GM21786 (cell line): ENCODE measurements at regions not wholly inside any gene's neighbourhood (a gene's known extent, or its start where the extent isn't known, plus 50 kb on each side); places are given as distances from the start of the nearest gene placed in this dataset.
"Not testable (repeated sequence)": the region's sequence is repeated elsewhere in the genome, so short reads cannot be mapped to it uniquely, and the experiment has no call there.

ENCODE experiments used
- ATAC-seq: cut with Tn5 transposase; IDR thresholded peaks from one replicate; pipeline ENCODE4 v1.9.1; 2021; ENCODE audit not compliant: unreplicated experiment

DNA sequence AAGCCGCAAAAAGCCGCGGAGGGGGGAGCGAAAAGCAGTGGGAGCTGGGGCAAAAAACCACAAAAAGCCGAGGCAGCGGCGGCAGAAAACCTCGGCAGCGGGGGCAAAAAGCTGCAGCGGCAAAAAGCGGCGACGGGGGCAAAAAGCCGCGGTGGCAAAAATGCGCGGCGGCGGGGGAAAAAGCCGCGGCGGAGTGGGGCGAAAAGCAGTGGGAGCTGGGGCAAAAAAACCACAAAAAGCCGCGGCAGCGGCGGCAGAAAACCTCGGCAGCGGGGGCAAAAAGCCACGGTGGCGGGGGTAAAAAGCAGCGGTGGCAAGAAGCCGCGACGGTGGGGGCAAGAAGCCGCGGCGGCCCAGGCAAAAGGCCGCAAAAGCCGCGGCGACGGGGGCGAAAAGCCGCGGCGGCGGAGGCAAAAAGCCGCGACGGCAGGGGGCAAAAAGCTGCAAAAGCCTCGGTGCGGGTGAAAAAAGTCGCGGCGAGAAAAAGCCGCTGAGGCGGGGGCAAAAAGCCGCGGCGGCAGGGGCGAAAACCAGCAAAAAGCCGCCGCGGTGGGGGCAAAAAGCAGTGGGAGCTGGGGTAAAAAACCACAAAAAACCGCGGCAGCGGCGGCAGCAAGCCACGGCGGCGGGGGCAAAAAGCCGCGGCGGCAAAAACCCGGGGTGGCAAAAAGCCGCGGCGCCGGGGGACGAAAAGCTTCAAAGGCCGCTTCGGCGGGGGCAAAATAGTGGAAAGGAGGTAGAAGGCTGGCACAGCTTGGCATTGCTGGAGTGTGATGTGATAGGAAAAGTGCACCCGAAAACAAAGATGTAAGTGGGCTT is 135.9 kb downstream of the ZNF92 start:
- no peak for ATAC-seq

DNA sequence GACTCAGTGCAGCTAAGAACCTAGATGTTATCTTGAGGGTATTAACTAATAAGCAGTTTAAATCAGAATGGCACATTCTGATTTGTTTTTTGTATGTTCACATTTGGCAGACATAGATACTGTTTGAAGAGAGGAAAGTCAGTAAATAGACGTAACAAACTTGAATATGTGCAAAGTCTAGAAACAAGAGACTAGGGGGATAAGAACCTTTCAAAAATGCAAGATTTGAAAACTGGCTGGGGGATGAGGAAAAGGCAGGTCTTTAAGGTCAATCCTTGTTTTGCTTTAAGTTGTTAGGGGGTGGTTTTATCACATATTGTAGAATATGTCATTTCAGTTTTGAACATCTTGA is 136.5 kb downstream of the ZNF92 start:
- not testable (repeated sequence) for ATAC-seq

DNA sequence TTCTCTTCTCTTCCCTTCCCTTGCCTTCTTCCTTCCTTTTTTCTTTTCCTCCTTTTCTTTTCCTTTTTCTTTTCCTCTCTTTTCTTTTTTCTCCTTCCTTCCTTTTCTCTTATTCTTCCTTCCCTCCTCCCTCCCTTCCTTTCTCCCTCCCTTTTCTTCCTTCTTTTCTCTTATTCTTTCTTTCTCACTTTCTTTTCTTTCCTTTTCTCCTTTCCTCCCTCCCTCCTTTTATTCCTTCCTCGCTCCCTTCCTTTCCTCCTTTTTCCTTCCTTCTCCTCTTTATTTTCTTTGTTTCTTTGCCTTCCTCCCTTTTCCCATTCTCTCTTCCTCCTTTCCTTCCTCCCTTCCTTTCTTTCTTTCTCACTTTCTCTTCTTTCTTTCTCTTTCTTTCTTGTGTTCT is 146.1 kb downstream of the ZNF92 start:
- not testable (repeated sequence) for ATAC-seq

DNA sequence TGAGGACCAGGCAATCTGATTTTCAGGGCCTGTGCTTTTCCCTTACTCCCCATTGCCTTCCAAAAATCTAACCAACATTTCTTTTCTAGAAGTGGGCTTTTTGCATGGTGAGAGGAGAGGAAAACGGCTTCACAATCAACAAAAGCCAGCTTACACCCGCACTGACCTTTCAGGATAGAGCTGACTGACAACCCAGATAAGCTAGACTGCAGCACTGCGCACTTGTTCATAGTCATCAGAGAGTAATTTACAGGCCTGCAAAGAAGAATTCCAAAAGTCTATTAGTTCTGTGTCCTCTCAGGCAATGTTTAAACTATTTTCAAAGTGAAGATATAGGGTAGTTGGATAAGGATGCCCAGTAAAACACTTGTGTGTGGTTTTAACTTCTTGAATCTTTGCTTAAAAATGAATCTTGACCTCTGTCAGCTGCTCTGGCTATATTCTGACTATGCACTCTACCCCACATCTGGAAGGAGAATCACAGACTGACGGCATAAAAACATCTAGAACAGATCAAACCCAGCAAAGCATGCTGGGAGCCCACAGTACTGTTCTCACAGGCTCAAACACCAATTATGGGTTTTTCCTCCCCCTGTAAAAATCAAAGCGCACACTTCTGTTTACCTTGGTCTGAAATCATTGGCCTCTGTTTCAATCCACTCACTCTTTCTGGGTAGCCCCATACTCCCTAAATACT is 172.0 kb downstream of the ZNF92 start:
- not testable (repeated sequence) for ATAC-seq

DNA sequence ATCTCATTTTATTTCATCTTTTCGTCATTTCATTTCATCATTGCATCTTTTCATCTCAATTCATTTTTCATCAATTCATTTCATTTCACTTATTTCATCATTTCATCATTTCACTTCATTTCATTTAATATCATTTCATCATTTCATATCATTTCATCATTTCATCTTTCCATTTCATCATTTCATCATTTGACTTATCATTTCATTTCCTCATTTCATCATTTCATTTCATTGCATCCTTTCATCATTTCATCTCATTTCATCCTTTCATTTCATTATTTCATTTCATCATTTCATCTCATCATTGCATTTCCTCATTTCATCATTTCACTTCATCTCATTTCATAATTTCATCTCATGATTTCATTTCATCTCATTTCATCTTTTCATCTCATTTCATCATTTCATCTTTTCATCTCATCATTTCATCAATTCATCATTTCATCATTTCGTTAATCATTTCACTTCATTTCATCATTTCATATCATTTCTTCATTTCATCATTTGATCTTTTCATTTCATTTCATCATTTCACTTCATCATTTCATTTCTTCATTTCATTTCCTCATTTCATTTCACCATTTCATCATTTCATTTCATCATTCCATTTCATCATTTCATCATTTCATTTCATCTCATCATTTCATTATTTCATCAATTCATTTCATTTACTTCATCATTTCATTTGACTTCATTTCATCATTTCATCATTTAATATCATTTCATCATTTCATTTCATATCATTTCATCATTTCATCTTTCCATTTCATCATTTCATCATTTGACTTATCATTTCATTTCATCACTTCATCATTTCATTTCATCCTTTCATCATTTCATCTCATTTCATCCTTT is 176.2 kb downstream of the ZNF92 start:
- ATAC-seq = not testable (repeated sequence)

DNA sequence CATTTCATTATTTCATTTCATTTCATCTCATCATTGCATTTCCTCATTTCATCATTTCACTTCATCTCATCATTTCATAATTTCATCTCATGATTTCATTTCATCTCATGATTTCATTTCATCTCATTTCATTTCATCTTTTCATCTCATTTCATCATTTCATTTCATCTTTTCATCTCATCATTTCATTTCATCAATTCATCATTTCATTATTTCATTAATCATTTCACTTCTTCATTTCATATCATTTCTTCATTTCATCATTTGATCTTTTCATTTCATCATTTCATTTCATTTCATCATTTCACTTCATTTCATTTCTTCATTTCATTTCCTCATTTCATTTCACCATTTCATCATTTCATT is 176.8 kb downstream of the ZNF92 start:
- ATAC-seq = not testable (repeated sequence)

DNA sequence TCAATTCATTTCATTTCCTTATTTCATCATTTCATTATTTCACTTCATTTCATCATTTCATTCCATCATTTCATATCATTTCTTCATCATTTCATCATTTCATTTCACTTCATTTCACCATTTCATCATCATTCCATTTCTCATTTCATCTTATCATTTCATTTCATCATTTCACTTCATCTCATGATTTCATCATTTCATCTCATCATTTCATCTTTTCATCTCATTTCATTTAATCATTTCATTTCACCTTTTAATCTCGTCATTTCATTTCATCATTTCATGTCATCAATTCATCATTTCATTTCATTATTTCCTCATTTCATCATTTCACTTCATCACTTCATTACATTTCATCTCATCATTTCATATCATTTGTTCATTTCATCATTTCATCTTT is 177.4 kb downstream of the ZNF92 start:
- not testable (repeated sequence) for ATAC-seq

DNA sequence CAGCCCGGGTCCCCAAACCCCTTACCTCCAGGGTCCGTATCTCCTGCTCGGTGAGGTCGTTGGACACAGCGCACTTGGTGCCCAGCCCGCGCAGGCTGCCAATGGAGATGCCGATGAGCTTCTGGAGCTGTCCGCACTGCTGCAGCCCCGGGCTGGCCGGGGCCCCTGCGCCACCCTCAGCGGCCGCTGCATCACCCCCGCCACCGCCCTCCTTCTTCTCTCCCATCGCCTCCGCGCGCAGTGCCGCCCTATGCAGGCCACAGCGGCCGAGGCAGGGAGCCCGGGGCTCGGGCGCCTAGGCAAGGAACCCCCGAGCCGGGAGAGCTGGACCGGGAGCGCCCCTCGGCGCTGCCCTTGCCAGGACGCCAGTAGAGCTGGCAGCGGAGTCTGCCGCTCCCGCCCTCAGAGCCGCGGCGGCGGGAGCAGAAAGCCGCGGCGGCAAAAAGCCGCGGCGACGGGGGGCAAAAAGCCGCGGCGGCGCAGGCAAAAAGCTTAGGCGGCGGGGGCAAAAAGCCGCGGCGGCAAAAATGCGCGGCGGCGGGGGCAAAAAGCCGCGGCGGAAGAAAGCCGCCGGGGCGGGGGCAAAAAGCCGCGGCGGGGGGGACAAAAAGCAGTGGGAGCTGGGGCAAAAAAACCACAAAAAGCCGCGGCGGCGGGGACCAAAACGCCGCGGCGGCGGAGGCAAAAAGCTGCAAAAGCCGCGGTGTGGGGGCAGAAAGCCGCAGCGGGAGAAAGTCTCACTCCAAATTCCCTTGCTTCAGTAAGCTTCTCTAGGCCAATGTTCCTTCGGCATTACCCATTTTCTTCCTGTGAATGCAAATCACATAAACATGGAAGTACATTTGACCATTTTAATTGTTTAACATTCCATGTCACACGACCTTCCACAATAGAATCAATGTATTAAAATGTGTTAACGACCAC is 181.2 kb downstream of the ZNF92 start:
- ATAC-seq = not testable (repeated sequence)

DNA sequence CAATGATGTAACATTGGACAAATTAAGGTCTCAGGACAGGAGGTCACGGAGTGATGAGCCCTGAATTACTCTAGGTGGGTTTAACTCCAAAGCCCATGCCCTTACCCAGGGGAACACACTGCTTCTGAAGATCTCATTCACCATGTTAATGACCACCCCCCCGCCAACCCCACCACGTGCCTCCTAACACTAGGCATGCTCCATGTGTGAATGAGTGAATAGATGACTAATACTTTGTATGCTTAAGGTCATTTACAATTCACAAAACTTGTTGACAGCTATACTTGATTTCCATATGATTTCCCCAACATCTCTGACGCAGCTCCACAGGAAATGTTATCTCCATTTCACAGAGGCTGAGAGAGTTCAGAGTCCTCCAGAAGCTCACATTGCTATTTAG is 184.9 kb downstream of the ZNF92 start:
- not testable (repeated sequence) for ATAC-seq

DNA sequence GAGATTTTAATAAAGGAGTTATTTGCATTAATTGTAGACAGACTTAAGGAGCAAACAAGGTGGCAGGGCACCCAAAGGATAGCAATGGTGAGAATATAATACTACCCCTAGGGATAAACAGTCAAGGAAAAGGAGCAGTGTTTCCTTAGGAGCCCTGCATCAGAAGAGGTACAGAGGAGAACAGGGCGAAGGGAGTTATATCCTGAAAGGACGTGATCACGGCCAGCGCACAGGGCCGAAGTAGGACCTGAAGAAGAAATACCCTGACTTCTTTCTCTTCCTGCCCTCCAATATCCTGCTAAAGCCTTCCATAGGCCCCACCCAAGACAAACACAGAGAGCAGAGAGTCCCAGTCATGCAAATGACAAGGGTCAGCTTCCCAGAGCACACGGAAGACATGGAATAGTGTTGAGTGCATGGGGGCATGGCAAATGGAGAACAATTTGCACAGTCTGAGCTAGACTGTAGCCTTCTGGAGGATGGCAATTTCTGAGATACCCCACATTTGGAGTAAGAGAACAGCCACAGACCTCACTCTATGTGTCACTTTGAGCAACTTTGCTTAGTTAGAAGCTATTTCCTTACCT is 188.2 kb downstream of the ZNF92 start:
- ATAC-seq = not testable (repeated sequence)

DNA sequence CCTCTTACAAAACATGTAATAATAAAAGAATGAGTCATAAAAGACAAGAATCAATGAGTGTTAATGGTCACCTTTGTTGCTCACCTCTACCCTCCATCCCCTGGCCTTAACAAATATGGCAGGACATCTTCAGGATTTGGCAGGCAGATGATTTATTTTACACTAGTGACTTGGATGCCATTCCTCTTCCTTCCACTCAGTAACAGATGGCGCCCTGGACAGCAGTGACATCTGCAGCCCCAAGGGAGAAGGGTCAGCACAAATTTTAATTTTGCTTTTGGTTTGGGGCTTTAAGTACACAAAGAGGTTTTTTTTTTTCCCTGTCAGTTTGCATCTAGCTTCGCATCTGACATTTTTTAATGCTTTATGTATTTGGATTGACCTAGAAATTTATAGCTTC is 188.9 kb downstream of the ZNF92 start:
- peak; percentile 79 for ATAC-seq

DNA sequence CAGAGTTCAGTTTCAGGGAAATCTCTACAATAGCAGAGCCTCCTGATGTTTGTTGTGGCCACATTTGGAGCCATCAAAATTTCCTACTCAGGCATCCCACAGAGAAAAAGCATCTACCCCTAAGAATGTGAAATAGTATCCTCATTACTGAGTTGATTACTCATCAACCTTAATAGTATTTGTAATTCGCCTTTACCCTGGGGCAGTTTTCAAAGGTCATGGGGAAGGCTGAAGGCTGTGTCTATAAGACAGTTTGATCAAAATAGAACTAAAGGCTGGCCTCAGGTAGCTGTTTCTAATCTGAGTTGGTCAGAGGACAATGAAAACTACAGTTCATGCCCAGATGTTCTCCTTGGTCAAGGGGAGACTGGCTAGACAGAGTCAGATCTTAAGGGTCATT is 189.7 kb downstream of the ZNF92 start:
- not testable (repeated sequence) for ATAC-seq

DNA sequence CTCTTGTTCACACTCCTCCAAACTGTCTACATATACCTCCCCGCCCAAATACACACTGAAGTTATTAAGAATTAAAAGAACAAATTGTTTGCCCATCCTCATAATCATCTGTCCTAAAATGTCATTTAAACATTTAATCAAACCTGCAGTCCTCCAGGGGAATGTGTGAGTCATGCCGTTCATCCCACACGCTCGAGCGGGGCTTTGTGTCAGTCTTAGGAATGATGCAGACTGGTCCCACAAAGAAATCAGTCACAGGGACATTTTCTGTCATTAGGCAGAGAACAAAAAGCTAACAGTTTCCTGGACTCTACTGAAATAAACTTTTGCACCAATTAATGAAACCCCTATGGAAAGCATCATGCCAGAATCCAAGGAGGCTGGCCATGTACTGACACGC is 194.6 kb downstream of the ZNF92 start:
- ATAC-seq = not testable (repeated sequence)

DNA sequence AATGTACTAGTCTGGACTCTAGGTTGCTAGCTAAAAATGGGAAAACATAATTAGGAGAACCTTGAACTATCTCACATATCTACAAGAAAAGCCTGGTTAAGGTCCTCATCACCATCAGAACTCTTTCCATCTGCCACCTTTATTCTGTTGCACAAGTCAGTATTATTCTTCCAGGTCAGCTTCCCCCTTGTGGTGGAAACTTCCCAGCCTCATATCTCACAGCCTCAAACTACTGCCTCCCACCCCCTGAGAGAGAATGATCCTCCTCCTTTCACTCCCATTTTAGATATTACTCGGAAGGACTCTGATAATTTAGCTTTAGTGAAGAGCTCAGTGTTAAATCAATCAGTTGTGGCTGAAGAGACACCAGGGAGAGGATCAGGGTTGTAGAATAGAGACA is 197.3 kb downstream of the ZNF92 start:
- ATAC-seq = not testable (repeated sequence)

DNA sequence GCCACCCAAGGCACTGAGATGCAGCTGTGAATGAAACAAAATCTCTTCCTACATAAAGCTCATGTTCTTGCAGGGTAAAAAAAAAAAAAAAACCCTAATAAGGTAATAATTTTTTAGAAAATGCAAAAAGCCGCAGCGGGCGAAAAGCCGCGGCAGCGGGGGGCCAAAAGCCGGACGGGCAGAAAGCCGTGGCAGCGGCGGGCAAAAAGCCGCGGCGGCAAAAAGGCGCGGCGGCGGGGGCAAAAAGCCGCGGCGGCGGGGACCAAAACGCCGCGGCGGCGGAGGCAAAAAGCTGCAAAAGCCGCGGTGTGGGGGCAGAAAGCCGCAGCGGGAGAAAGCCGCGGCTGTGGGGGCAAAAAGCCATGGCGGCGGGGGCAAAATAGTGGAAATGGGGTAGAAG is 198.9 kb downstream of the ZNF92 start:
- not testable (repeated sequence) for ATAC-seq

DNA sequence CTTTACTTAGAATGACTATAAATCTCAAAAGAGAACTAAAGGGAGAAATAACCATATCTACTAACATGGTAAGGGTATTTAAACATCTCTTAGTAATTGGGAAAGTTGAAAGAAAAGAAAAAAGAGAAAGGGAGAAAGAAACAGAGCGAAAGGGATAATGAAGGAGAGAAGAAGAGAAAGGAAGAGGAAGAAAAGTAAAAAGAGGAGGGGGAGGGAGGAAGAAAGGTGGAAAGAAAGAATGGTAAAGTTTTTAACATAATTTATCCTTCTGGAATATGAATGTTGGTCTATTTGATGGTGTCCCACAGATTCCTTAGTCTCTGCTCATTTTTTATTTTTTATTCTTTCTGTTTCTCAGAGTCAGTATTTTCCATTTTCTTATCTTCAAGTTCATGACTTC is 202.7 kb downstream of the ZNF92 start:
- ATAC-seq = not testable (repeated sequence)

DNA sequence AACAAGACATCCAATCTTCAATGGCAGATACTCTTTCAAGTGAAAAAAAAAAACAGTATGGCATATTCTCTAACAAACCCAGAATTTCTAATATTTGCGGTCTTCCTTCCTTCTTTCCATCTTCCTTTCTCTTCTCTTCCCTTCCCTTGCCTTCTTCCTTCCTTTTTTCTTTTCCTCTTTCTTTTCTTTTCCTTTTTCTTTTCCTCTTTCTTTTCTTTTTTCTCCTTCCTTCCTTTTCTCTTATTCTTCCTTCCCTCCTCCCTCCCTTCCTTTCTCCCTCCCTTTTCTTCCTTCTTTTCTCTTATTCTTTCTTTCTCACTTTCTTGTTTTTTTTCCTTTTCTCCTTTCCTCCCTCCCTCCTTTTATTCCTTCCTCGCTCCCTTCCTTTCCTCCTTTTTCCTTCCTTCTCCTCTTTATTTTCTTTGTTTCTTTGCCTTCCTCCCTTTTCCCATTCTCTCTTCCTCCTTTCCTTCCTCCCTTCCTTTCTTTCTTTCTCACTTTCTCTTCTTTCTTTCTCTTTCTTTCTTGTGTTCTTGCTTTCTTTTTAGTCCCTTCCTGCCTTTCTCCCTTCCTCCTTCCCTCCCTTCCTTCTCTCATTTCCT is 209.0 kb downstream of the ZNF92 start:
- ATAC-seq = not testable (repeated sequence)

DNA sequence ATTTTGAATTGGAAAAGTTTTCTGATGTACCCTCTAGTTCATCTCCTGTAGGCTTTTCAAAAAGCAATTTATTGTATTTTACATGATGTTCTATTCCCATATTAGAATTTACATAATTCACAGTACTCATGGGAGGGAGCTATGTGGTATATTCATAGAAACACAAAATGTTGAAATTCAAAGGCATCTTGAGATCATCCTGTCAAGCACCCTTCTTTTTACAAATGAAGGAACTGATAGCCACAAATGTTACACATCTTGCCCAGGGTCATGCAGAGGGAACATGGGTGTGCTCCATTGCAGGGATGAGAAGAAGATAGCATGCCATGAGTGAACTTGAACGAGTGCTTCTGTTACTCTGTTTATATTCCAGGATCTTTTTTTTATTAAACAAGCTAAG is 228.8 kb downstream of the ZNF92 start:
- ATAC-seq = not testable (repeated sequence)

DNA sequence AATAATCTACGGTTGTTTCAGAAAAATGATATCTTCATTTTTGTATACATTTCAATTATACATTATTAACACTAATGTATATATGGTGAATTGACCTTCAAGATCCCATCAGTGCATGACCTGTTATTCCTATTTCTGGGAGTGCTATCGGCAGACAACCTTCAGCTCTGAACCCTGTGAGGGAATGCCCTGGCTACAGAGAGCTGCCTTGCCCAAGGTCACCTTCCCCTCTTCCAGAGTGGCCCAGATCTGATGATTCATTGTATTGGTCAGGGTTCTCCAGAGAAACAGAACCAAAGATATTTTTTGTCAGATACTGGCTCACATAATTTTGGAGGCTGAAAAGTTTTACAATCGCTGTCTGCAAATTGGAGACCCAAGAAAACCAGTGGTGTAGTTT is 235.5 kb downstream of the ZNF92 start:
- ATAC-seq = no peak
